GM12878 (cell line): ENCODE measurements at regions not wholly inside any gene's neighbourhood (a gene's known extent, or its start where the extent isn't known, plus 50 kb on each side); places are given as distances from the start of the nearest gene placed in this dataset.

Experiments
- ATAC-seq: fragments of 200-7000 bp; cut with Tn5 transposase; 3 replicates; pipeline ENCODE4 v1.9.1; 2020; ENCODE audit warnings: mild to moderate bottlenecking, moderate library complexity
- BruUV-seq: library from RNA; stranded (reverse); fragments of 400-500 nt; replicated peaks from 2 replicates; lab custom pipeline; 2021; lab: Mats Ljungman, UMichigan
- CTCF ChIA-PET: fragments of 300-600 bp; sonication (Branson Sonifier 250); formaldehyde crosslinking; extraction: SDS; loops from one replicate; lab custom pipeline; 2021; ENCODE audit warnings: inconsistent platforms; lab: Yijun Ruan, JAX
- POLR2A ChIA-PET: fragments of 350-600 bp; formaldehyde crosslinking; extraction: SDS; loops from one replicate; lab custom pipeline; 2021; ENCODE audit warnings: inconsistent platforms; lab: Charles Lee
- RAD21 ChIA-PET: fragments of 300-600 bp; sonication (Branson Sonifier 250); formaldehyde crosslinking; loops from one replicate; lab custom pipeline; 2023; ENCODE audit warnings: antibody characterized with exemption; ENCODE audit not compliant: unreplicated experiment; lab: Charles Lee
- SMC1A ChIA-PET: fragments of 300-600 bp; sonication (Branson Sonifier 250); formaldehyde crosslinking; loops from one replicate; lab custom pipeline; 2023; ENCODE audit not compliant: unreplicated experiment, uncharacterized antibody; lab: Charles Lee
- DNase-seq: peaks from one replicate; pipeline ENCODE4 v3.0.0-alpha.2; 2011; ENCODE audit warnings: low read depth, low spot score
- FAIRE-seq: peaks from 3 replicates; lab custom pipeline; 2011; peaks lifted over from hg19 to GRCh38; lab: Jason Lieb, UNC
- H2AFZ ChIP-seq: 2 replicates; pipeline ENCODE4 v1.6.0; 2011; ENCODE audit warnings: low read depth, low read length, control low read depth; ENCODE audit not compliant: control insufficient read depth
- H3K27ac ChIP-seq: 2 replicates; pipeline ENCODE4 v1.5.1; 2011; ENCODE audit warnings: control low read depth; ENCODE audit not compliant: control insufficient read depth, insufficient read depth
- H3K27me3 ChIP-seq, 2 experiments: replicated peaks in 1 of 2; 2 replicates each; pipeline versions ENCODE4 v1.6.0 to v1.6.1; 2011; ENCODE audit warnings: low read length in 1 of 2; ENCODE audit not compliant: control insufficient read depth in 2 of 2, insufficient read depth in 2 of 2
- H3K36me3 ChIP-seq, 2 experiments: 2 replicates each; pipeline ENCODE4 v1.5.1; 2011; ENCODE audit warnings: low read length in 1 of 2; ENCODE audit not compliant: control insufficient read depth in 2 of 2, insufficient read depth in 2 of 2
- H3K4me1 ChIP-seq: 2 replicates; pipeline ENCODE4 v1.6.1; 2011; ENCODE audit warnings: mild to moderate bottlenecking, low read length, moderate library complexity, mixed read lengths; ENCODE audit not compliant: control insufficient read depth, insufficient read depth
- H3K4me2 ChIP-seq: 2 replicates; pipeline ENCODE4 v1.6.0; 2011; ENCODE audit warnings: control low read depth; ENCODE audit not compliant: control insufficient read depth, insufficient read depth
- H3K4me3 ChIP-seq: fragments of 200-600 bp; sonication (generic); 2 replicates; pipeline ENCODE4 v1.5.1; 2016
- H3K79me2 ChIP-seq: 2 replicates; pipeline ENCODE4 v1.6.0; 2011; ENCODE audit warnings: low read length; ENCODE audit not compliant: control insufficient read depth, insufficient read depth
- H3K9ac ChIP-seq: 2 replicates; pipeline ENCODE4 v1.8.0; 2011; ENCODE audit warnings: low read length, control low read depth, mixed read lengths; ENCODE audit not compliant: control insufficient read depth, insufficient read depth
- H3K9me3 ChIP-seq: replicated peaks from 3 replicates; pipeline ENCODE4 v1.5.1; 2011; ENCODE audit warnings: mild to moderate bottlenecking, low read length; ENCODE audit not compliant: control insufficient read depth, insufficient read depth
- H4K20me1 ChIP-seq: 2 replicates; pipeline ENCODE4 v1.6.0; 2011; ENCODE audit not compliant: control insufficient read depth, insufficient read depth
- E4F1 ChIP-seq: fragments of 450-650 bp; IDR thresholded peaks from 2 replicates; pipeline ENCODE4 v1.6.1; 2018; ENCODE audit warnings: borderline replicate concordance, mild to moderate bottlenecking; ENCODE audit not compliant: partially characterized antibody
- FOXK2 ChIP-seq: fragments of 450-650 bp; IDR thresholded peaks from 2 replicates; pipeline ENCODE4 v1.6.1; 2017; ENCODE audit warnings: mild to moderate bottlenecking, moderate library complexity
- HCFC1 ChIP-seq: fragments of 150-350 bp; IDR thresholded peaks from 2 replicates; pipeline ENCODE4 v1.6.1; 2014; ENCODE audit warnings: low read length
- NFXL1 ChIP-seq: fragments of 450-650 bp; IDR thresholded peaks from 2 replicates; pipeline ENCODE4 v1.6.1; 2017; ENCODE audit warnings: antibody characterized with exemption, mild to moderate bottlenecking, borderline replicate concordance
- SMAD1 ChIP-seq: fragments of 450-650 bp; IDR thresholded peaks from 2 replicates; pipeline ENCODE4 v1.6.1; 2018; ENCODE audit warnings: mild to moderate bottlenecking, low read depth; ENCODE audit not compliant: partially characterized antibody
- SMARCA5 ChIP-seq: fragments of 450-650 bp; IDR thresholded peaks from 2 replicates; pipeline ENCODE4 v1.6.1; 2017; ENCODE audit warnings: mild to moderate bottlenecking
- SPI1 ChIP-seq: IDR thresholded peaks from 2 replicates; pipeline ENCODE4 v1.6.1; 2011; ENCODE audit warnings: low read depth, mild to moderate bottlenecking, low read length, moderate library complexity, borderline replicate concordance; ENCODE audit not compliant: insufficient read depth
- WRNIP1 ChIP-seq: IDR thresholded peaks from 2 replicates; pipeline ENCODE4 v1.6.1; 2011; ENCODE audit warnings: low read depth, low read length, improper control_type of control experiment, borderline replicate concordance
- ZNF384 ChIP-seq: IDR thresholded peaks from 2 replicates; pipeline ENCODE4 v1.6.1; 2012; ENCODE audit warnings: low read depth, mild to moderate bottlenecking, low read length, improper control_type of control experiment, borderline replicate concordance
- WGBS: methylation state at CpG from one replicate; pipeline ENCODE4 v1.1.6; 2016; ENCODE audit warnings: low lambda C conversion rate; ENCODE audit not compliant: insufficient replicate concordance, insufficient coverage; ENCODE audit errors: missing lambda C conversion rate; 5-methylcytosine and 5-hydroxymethylcytosine counted together
- in situ Hi-C: fragments of 300-500 bp; cut with MboI; formaldehyde crosslinking; loops from 9 replicates; pipeline ENCODE4 v1.14.3; 2018; ENCODE audit warnings: mixed read lengths
- intact Hi-C: fragments of 100-400 bp; cut with micrococcal nuclease; formaldehyde crosslinking; loops from one replicate; pipeline ENCODE4 v1.14.2; 2022; ENCODE audit not compliant: unreplicated experiment
- TF ChIP-seq, protein P1 (sequence below): fragments of 150-350 bp; IDR thresholded peaks from 2 replicates; pipeline ENCODE4 v1.6.1; 2014; ENCODE audit warnings: mild to moderate bottlenecking, low read depth, low read length
- TF ChIP-seq, protein P2 (sequence below): fragments of 450-650 bp; IDR thresholded peaks from 2 replicates; pipeline ENCODE4 v1.6.1; 2016; ENCODE audit warnings: mild to moderate bottlenecking

GRCh38 chr22:27621486-27622070 is 180.0 kb downstream of the MN1 start:
- Histone ChIP-seq H3K4me1 (no peaks in the 10 kb centered on the region), H3K4me3 (no peak overlapping the region), H2AFZ (no peak overlapping the region), H4K20me1 (no peaks in the 10 kb centered on the region)
- ChIA-PET CTCF (no interaction called here), POLR2A (no interaction called here)
- DNase-seq (no peak), FAIRE-seq (no peak)
- TF ChIP-seq SMAD1 (no peak), ZNF384 (no peak), E4F1 (no peak), SMARCA5 (no peak), WRNIP1 (no peak), HCFC1 (no peak), FOXK2 (no peak), SPI1 (no peak), NFXL1 (no peak)
- TF ChIP-seq, protein P1, sequence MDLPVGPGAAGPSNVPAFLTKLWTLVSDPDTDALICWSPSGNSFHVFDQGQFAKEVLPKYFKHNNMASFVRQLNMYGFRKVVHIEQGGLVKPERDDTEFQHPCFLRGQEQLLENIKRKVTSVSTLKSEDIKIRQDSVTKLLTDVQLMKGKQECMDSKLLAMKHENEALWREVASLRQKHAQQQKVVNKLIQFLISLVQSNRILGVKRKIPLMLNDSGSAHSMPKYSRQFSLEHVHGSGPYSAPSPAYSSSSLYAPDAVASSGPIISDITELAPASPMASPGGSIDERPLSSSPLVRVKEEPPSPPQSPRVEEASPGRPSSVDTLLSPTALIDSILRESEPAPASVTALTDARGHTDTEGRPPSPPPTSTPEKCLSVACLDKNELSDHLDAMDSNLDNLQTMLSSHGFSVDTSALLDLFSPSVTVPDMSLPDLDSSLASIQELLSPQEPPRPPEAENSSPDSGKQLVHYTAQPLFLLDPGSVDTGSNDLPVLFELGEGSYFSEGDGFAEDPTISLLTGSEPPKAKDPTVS = no peak
- TF ChIP-seq, protein P2, sequence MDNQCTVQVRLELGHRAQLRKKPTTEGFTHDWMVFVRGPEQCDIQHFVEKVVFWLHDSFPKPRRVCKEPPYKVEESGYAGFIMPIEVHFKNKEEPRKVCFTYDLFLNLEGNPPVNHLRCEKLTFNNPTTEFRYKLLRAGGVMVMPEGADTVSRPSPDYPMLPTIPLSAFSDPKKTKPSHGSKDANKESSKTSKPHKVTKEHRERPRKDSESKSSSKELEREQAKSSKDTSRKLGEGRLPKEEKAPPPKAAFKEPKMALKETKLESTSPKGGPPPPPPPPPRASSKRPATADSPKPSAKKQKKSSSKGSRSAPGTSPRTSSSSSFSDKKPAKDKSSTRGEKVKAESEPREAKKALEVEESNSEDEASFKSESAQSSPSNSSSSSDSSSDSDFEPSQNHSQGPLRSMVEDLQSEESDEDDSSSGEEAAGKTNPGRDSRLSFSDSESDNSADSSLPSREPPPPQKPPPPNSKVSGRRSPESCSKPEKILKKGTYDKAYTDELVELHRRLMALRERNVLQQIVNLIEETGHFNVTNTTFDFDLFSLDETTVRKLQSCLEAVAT = no peak
- TF ChIP-seq, all 136 proteins: peak for 0
- Histone ChIP-seq H3K9me3 (no peaks in the 10 kb centered on the region), H3K79me2 (no peaks in the 10 kb centered on the region), H3K9ac (no peak overlapping the region), H3K4me2 (no peak overlapping the region), H3K27ac (no peak overlapping the region), H3K36me3 (no peaks in the 10 kb centered on the region), H3K27me3 (no peaks in the 10 kb centered on the region; a peak in 1 of 4 replicates)
- intact Hi-C loops = no loop called here
- RAD21 ChIA-PET = no interaction called here
- in situ Hi-C loops = no loop called here
- BruUV-seq = no TSS peak
- SMC1A ChIA-PET = no interaction called here
- 37% methylated on average over 10 of the region's 10 CpGs for WGBS
- no peak for ATAC-seq
